ENCODE measurements at regions not wholly inside any gene's neighbourhood (a gene's known extent, or its start where the extent isn't known, plus 50 kb on each side); places are given as distances from the start of the nearest gene placed in this dataset.

- TF ChIP-seq CTCF (conservative IDR thresholded peaks at IDR 0.05; ENCODE audit: low read length), result no peak
These were observed 189.6 kb downstream of the ICE1 start for GRCh38 chr5:5612096-5612495.

GRCh38 chr5:5609935-5610334, 187.5 kb downstream of the ICE1 start:
- no peak overlapping the region for H3K4me3 ChIP-seq (ENCODE audit: low read length)
- DNase-seq (ENCODE audit: low read depth), result no peak
- TF ChIP-seq CTCF (conservative IDR thresholded peaks at IDR 0.05; ENCODE audit: low read length), result no peak

More at GRCh38 chr5:5612096-5612495, 189.6 kb downstream of the ICE1 start:
- H3K4me3 ChIP-seq (ENCODE audit: low read length), result no peak overlapping the region
- DNase-seq (ENCODE audit: low read depth), result no peak

- H3K4me3 ChIP-seq (ENCODE audit: low read length), result no peak overlapping the region
- DNase-seq (ENCODE audit: low read depth), result no peak
- TF ChIP-seq CTCF (conservative IDR thresholded peaks at IDR 0.05; ENCODE audit: low read length), result no peak
These were observed 182.8 kb downstream of the ICE1 start for GRCh38 chr5:5605170-5605764.

DNA sequence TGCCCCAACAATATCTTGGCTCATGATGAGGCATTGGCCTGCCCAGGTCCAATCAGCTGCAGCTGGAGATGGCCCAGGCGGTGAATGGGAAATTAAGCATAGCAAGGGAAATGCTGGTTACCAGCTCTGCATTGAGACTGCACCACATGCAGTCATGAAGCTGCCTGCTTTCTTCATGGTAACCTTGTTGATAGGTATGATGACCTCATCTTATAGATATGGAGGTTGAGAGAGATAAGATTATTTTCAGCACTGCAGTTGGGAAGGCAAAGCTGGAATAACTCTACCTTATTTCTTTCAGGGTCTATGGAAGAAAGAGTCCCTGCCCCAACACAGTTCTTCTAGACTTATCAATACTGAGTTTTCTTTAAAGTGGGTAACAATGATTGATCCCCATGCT, 180.1 kb downstream of the ICE1 start:
- no peak for TF ChIP-seq CTCF (conservative IDR thresholded peaks at IDR 0.05; ENCODE audit: low read length)
- no peak overlapping the region for H3K4me3 ChIP-seq (ENCODE audit: low read length)
- no peak for DNase-seq (ENCODE audit: low read depth)

- no peak overlapping the region for H3K4me3 ChIP-seq (ENCODE audit: low read length)
- DNase-seq (ENCODE audit: low read depth), result no peak
These were observed 176.2 kb downstream of the ICE1 start for GRCh38 chr5:5598547-5599113.

DNA sequence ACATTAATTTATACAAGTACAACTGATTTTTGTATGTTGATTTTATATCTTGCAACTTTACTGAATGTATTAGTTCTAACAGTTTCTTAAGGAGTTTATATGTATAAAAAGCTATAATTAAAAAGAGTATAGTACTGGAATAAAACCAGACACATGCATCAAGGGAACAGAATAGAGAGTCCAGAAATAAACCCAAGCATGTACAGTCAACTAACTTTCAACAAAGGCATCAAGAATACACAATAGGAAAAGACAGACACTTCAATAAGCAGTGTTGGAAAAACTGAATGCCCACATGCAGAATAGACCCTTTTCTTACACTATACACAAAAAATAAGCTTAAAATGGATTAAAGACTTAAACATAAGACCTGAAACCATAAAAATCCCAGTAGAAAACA, 170.9 kb downstream of the ICE1 start:
- no peak for DNase-seq (ENCODE audit: low read depth)
- TF ChIP-seq CTCF (conservative IDR thresholded peaks at IDR 0.05; ENCODE audit: low read length), result no peak
- H3K4me3 ChIP-seq (ENCODE audit: low read length), result no peak overlapping the region

More at GRCh38 chr5:5598547-5599113, 176.2 kb downstream of the ICE1 start:
- no peak for TF ChIP-seq CTCF (conservative IDR thresholded peaks at IDR 0.05; ENCODE audit: low read length)

DNA sequence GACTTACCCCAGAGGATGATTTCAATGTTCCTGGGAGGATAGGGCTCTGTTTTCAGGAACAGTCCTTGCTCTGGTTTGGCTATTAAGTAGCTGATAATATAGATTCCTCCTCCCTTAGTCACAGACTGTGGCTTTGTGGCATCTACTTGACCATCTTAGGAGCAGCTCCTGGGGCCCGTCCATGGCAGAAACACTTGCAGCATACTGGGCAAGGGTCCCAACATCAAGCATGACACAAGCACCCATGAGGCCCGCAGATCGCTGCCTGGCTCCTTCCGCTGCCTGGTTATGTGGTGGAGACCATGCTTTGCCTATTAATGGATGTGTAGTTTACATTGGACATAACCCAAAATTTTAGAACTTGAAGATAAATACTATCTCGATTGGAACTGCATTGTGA, 170.1 kb downstream of the ICE1 start:
- no peak for TF ChIP-seq CTCF (conservative IDR thresholded peaks at IDR 0.05; ENCODE audit: low read length)
- DNase-seq (ENCODE audit: low read depth), result no peak
- H3K4me3 ChIP-seq (ENCODE audit: low read length), result no peak overlapping the region
